Left ventricle myocardium inferior (tissue), 1 donor: ENCODE measurements at regions not wholly inside any gene's neighbourhood (a gene's known extent, or its start where the extent isn't known, plus 50 kb on each side); places are given as distances from the start of the nearest gene placed in this dataset.

Experiments
- DNase-seq: peaks from one replicate; pipeline ENCODE4 v3.0.0-alpha.2; 2020
- H3K27ac ChIP-seq: fragments of 200-600 bp; replicated peaks from 2 replicates; pipeline ENCODE4 v1.8.0; 2021
- H3K27me3 ChIP-seq: fragments of 200-600 bp; 2 replicates; pipeline ENCODE4 v1.8.0; 2021; ENCODE audit warnings: low read depth
- H3K36me3 ChIP-seq: fragments of 200-600 bp; 2 replicates; pipeline ENCODE4 v1.8.0; 2021
- H3K4me1 ChIP-seq: fragments of 200-600 bp; 2 replicates; pipeline ENCODE4 v1.8.0; 2021
- H3K4me3 ChIP-seq: fragments of 200-600 bp; 2 replicates; pipeline ENCODE4 v1.8.0; 2021; ENCODE audit warnings: mild to moderate bottlenecking, moderate library complexity
- H3K9me3 ChIP-seq: fragments of 200-600 bp; replicated peaks from 2 replicates; pipeline ENCODE4 v1.8.0; 2021
- CTCF ChIP-seq: fragments of 200-600 bp; IDR thresholded peaks from 2 replicates; pipeline ENCODE4 v1.8.0; 2021; ENCODE audit warnings: antibody characterized with exemption, mild to moderate bottlenecking, borderline replicate concordance
- intact Hi-C: fragments of 100-400 bp; cut with micrococcal nuclease; formaldehyde crosslinking; loops from one replicate; pipeline ENCODE4 v1.11.0; 2022
- donor health status: DM: no; HTN: yes; CAD: no; lungs with severe emphysema.

DNA sequence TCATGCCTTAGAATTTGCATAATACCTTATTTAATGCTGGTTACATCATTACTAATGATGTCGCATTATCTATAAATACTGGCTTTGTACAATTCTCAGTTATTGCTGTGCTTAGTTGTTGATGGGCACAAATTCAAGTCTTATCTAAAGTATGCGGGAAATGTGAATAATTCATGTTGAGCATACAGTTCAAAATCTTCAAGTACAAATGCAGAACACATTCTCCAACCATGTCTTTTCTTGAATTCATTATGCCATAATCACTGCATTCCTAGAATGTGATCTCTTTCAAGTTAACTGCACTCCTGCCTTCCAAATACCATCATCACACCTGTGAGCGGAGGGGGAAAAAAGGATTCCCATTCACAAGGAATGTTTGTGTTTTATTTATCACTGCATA, 337.0 kb downstream of the MBD2 start:
- intact Hi-C loops = no loop called here

GRCh38 chr18:53886058-53886457, 338.4 kb downstream of the MBD2 start:
- Histone ChIP-seq H3K36me3 (no peaks in the 10 kb centered on the region), H3K27me3 (no peaks in the 10 kb centered on the region), H3K4me3 (no peak overlapping the region), H3K27ac (no peak overlapping the region), H3K9me3 (no peaks in the 10 kb centered on the region), H3K4me1 (no peaks in the 10 kb centered on the region)
- intact Hi-C loops = no loop called here
- no peak for DNase-seq
- TF ChIP-seq CTCF = no peak

More for the DNA sequence above, 337.0 kb downstream of the MBD2 start:
- Histone ChIP-seq H3K36me3 (no peaks in the 10 kb centered on the region), H3K27ac (no peak overlapping the region), H3K4me3 (no peak overlapping the region), H3K4me1 (no peaks in the 10 kb centered on the region), H3K27me3 (no peaks in the 10 kb centered on the region), H3K9me3 (no peaks in the 10 kb centered on the region)
- no peak for TF ChIP-seq CTCF
- DNase-seq = no peak

GRCh38 chr18:53883771-53884170, 340.7 kb downstream of the MBD2 start:
- H3K27me3 ChIP-seq = no peaks in the 10 kb centered on the region
- no peaks in the 10 kb centered on the region for H3K9me3 ChIP-seq
- no peak overlapping the region for H3K4me3 ChIP-seq
- no peak for TF ChIP-seq CTCF
- no peaks in the 10 kb centered on the region for H3K36me3 ChIP-seq
- no peak overlapping the region for H3K27ac ChIP-seq
- no peak for DNase-seq
- no peaks in the 10 kb centered on the region for H3K4me1 ChIP-seq
- intact Hi-C loops = no loop called here

DNA sequence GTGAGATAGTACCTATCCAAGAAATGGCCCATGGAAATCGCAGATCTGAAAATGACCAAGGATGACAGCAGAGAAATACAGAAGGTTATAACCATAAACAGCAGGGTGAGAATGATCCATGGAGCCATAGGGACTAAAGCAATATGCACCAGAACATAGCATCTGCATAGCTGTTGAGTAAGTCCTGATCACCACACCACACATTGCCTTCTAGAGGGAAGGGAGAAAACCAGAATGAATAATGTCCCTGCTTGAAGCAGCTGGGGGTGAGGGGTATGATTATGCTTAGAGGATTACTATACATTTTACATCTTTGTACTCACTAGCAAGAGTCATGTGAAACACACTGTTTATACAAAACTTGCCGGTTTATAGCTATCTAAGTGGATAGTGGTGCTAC, 350.4 kb downstream of the MBD2 start:
- Histone ChIP-seq H3K27ac (no peak overlapping the region), H3K9me3 (no peaks in the 10 kb centered on the region), H3K4me1 (no peaks in the 10 kb centered on the region), H3K27me3 (no peaks in the 10 kb centered on the region), H3K36me3 (no peaks in the 10 kb centered on the region), H3K4me3 (no peak overlapping the region)
- TF ChIP-seq CTCF = no peak
- intact Hi-C loops = no loop called here
- DNase-seq = no peak

DNA sequence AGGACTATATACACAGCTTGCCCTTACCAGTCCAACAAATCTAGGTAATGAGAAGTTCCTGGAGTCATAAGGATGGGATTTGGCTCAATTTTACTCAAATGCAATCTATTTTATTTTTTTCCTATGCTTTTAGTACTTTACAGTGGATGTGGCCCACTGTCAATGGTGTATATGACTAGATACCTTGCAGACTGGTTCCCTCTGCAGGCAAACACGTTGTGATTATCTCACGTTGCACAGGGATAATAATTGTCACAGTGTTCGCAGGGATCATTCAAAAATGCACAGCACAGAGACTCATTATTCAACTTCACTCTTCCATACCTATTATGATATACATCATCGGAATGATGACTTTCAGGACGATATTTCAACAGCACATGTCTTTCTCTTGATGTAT, 359.7 kb downstream of the MBD2 start:
- no peak overlapping the region for H3K4me3 ChIP-seq
- H3K27me3 ChIP-seq = no peaks in the 10 kb centered on the region
- no peak overlapping the region for H3K27ac ChIP-seq
- H3K4me1 ChIP-seq = no peaks in the 10 kb centered on the region
- intact Hi-C loops = loop anchor here (10.0 kb wide), 1 partner anchor 160 kb away; no protein-coding TSS in a partner anchor
- peak; percentile 13 for TF ChIP-seq CTCF
- no peaks in the 10 kb centered on the region for H3K36me3 ChIP-seq
- DNase-seq = no peak
- H3K9me3 ChIP-seq = no peaks in the 10 kb centered on the region

DNA sequence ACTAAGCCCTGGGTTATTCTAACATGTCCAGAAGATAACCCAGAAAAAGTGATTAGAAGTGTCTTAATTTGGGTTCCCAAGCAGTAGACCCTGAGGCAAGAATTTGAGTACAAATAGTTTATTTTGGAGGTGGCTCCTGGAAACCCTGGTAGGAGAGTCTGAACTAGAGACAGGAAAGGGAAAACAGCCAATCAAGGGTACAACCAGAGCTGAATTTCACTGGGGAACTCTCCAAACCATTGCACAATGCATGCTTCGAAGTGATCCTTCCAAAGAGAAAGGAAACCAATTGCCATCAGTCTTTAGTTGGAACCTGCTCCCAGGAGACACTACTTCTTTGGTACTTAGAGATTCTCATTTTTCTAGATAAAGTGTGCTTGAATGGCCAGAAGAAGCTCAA, 361.5 kb downstream of the MBD2 start:
- DNase-seq = no peak
- Histone ChIP-seq H3K27ac (no peak overlapping the region), H3K9me3 (no peaks in the 10 kb centered on the region), H3K4me3 (no peak overlapping the region), H3K27me3 (no peaks in the 10 kb centered on the region), H3K36me3 (no peaks in the 10 kb centered on the region), H3K4me1 (no peaks in the 10 kb centered on the region)
- TF ChIP-seq CTCF = no peak
- intact Hi-C loops = loop anchor here (10.0 kb wide), 1 partner anchor 158 kb away; no protein-coding TSS in a partner anchor
